Pancreas (tissue), 8 donors: ENCODE measurements at regions not wholly inside any gene's neighbourhood (a gene's known extent, or its start where the extent isn't known, plus 50 kb on each side); places are given as distances from the start of the nearest gene placed in this dataset.

Source experiments
- ATAC-seq, 4 donors: fragments of 200-7000 bp; cut with Tn5 transposase; one replicate each; pipeline versions ENCODE4 v1.8.0 to v1.9.1; 2020; ENCODE audit warnings: mild to moderate bottlenecking in 4 of 4, moderate library complexity in 4 of 4
- DNase-seq, 6 donors: peaks; one replicate each; pipeline ENCODE4 v3.0.0-alpha.2; 2020
- FAIRE-seq: peaks from 2 replicates; lab custom pipeline; 2012; peaks lifted over from hg19 to GRCh38; lab: Jason Lieb, UNC
- H3K27ac ChIP-seq, 4 donors: fragments of 200-600 bp; sonication (generic); 1 replicate in 3 of 4; 2 replicates in 1 of 4; pipeline versions ENCODE4 v1.5.0 to v1.8.0; 2020
- H3K27me3 ChIP-seq, 4 donors: fragments of 200-600 bp; one replicate each; pipeline ENCODE4 v1.8.0; 2021
- H3K36me3 ChIP-seq, 3 donors: fragments of 200-600 bp; sonication (generic) in 1 of 3; one replicate each; pipeline versions ENCODE4 v1.5.0 to v1.8.0; 2020 to 2021
- H3K4me1 ChIP-seq, 3 donors: fragments of 200-600 bp; one replicate each; pipeline ENCODE4 v1.8.0; 2021
- H3K4me3 ChIP-seq, 4 donors: fragments of 200-600 bp; sonication (generic) in 2 of 4; one replicate each; pipeline versions ENCODE4 v1.5.0 to v1.8.0; 2020 to 2021
- H3K9me3 ChIP-seq, 4 donors: fragments of 200-600 bp; one replicate each; pipeline ENCODE4 v1.8.0; 2021
- CTCF ChIP-seq, 4 donors: fragments of 200-600 bp; sonication (generic) in 3 of 4; IDR thresholded peaks; one replicate each; pipeline versions ENCODE4 v1.5.0 to v1.8.0; 2021; ENCODE audit warnings: antibody characterized with exemption in 4 of 4
- intact Hi-C, 3 donors: fragments of 100-400 bp; cut with DNase I; formaldehyde crosslinking; loops; one replicate each; pipeline versions ENCODE4 v1.11.1 to v1.14.2; 2022
- donor health status: DM: no; HTN: no; CAD: no; lungs with moderate emphysema.
- donor health status: DM: no; HTN: no; CAD: no.
- donor health status: control.
- donor health status: control.
- donor health status: DM: yes; HTN: yes; CAD: no.
- donor health status: DM: no; HTN: no; CAD: no.
- donor health status: DM: no; HTN: no; CAD: no.
- donor health status: DM: yes; HTN: yes; CAD: no.

- no peaks in the 10 kb centered on the region for H3K9me3 ChIP-seq
- intact Hi-C loops: no loop called here
- no peak overlapping the region for H3K27ac ChIP-seq
- no peaks in the 10 kb centered on the region for H3K27me3 ChIP-seq
- no peak for TF ChIP-seq CTCF (IDR thresholded peaks at IDR 0.05)
- no peaks in the 10 kb centered on the region for H3K4me1 ChIP-seq
- no peak for FAIRE-seq
- H3K4me3 ChIP-seq: no peak overlapping the region
- H3K36me3 ChIP-seq: no peaks in the 10 kb centered on the region
- no peak for DNase-seq
- ATAC-seq: no peak
Measured at GRCh38 chr6:114897536-114897935, 554.7 kb upstream of the HS3ST5 start.

GRCh38 chr6:114892211-114892610, 549.4 kb upstream of the HS3ST5 start:
- intact Hi-C loops: no loop called here
- no peak overlapping the region for H3K27ac ChIP-seq
- H3K9me3 ChIP-seq: no peaks in the 10 kb centered on the region
- H3K27me3 ChIP-seq: no peaks in the 10 kb centered on the region
- TF ChIP-seq CTCF (IDR thresholded peaks at IDR 0.05): no peak
- no peak for ATAC-seq
- no peaks in the 10 kb centered on the region for H3K36me3 ChIP-seq
- H3K4me3 ChIP-seq: no peak overlapping the region
- FAIRE-seq: no peak
- no peak for DNase-seq
- H3K4me1 ChIP-seq: peaks cover 0 to 7% (median 0%) of the 10 kb centered on the region in 3 donors

- Histone ChIP-seq H3K27me3 (no peaks in the 10 kb centered on the region), H3K4me1 (peaks cover 0 to 7% (median 0%) of the 10 kb centered on the region in 3 donors), H3K27ac (no peak overlapping the region), H3K9me3 (no peaks in the 10 kb centered on the region), H3K36me3 (no peaks in the 10 kb centered on the region), H3K4me3 (no peak overlapping the region)
- FAIRE-seq: no peak
- ATAC-seq: peak in 1 of 4 donors; percentile 54
- intact Hi-C loops: no loop called here
- DNase-seq: no peak
- no peak for TF ChIP-seq CTCF (IDR thresholded peaks at IDR 0.05)
Measured at GRCh38 chr6:114888241-114888640, 545.4 kb upstream of the HS3ST5 start.

GRCh38 chr6:114886670-114887436, 544.0 kb upstream of the HS3ST5 start:
- H3K36me3 ChIP-seq: no peaks in the 10 kb centered on the region
- no peaks in the 10 kb centered on the region for H3K9me3 ChIP-seq
- DNase-seq (no peak), ATAC-seq (no peak), FAIRE-seq (no peak)
- no peaks in the 10 kb centered on the region for H3K27me3 ChIP-seq
- H3K4me1 ChIP-seq: peaks cover 0 to 7% (median 0%) of the 10 kb centered on the region in 3 donors
- H3K4me3 ChIP-seq: no peak overlapping the region
- H3K27ac ChIP-seq: no peak overlapping the region
- no peak for TF ChIP-seq CTCF (IDR thresholded peaks at IDR 0.05)
- intact Hi-C loops: no loop called here

GRCh38 chr6:114879693-114880092, 536.9 kb upstream of the HS3ST5 start:
- intact Hi-C loops: no loop called here
- Histone ChIP-seq H3K4me1 (peaks cover 0 to 8% (median 0%) of the 10 kb centered on the region in 3 donors), H3K27ac (no peak overlapping the region), H3K4me3 (no peak overlapping the region), H3K9me3 (no peaks in the 10 kb centered on the region), H3K36me3 (no peaks in the 10 kb centered on the region), H3K27me3 (no peaks in the 10 kb centered on the region)
- DNase-seq: peak in 2 of 6 donors; percentile 5 to 16
- TF ChIP-seq CTCF (IDR thresholded peaks at IDR 0.05): no peak
- no peak for FAIRE-seq
- peak; percentile 48 to 84 (median 64) for ATAC-seq
